HPDE6-E6E7 (cell line): ENCODE measurements at regions not wholly inside any gene's neighbourhood (a gene's known extent, or its start where the extent isn't known, plus 50 kb on each side); places are given as distances from the start of the nearest gene placed in this dataset.

Source experiments
- DNase-seq: peaks from one replicate; pipeline ENCODE4 v3.0.0; 2011; ENCODE audit warnings: missing footprints; ENCODE audit errors: extremely low spot score

DNA sequence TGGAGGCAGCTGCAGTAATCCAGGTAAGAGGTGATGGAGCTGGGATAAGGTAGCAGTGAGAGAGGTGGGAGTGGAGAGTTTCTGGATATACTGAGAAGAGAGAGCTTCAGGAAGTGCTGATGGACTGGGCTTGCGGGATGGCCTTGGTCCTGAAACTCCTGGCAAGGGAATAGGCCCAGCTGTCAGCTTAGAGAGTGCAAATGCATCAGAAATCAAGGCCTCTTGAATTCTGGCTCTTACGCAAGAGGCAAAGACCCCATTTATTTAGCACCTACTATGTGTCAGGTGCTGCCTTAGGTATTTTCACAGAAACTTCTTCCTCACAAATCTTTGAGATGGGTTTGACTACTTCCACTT, 227.2 kb upstream of the MAP3K1 start:
- DNase-seq: no peak

DNA sequence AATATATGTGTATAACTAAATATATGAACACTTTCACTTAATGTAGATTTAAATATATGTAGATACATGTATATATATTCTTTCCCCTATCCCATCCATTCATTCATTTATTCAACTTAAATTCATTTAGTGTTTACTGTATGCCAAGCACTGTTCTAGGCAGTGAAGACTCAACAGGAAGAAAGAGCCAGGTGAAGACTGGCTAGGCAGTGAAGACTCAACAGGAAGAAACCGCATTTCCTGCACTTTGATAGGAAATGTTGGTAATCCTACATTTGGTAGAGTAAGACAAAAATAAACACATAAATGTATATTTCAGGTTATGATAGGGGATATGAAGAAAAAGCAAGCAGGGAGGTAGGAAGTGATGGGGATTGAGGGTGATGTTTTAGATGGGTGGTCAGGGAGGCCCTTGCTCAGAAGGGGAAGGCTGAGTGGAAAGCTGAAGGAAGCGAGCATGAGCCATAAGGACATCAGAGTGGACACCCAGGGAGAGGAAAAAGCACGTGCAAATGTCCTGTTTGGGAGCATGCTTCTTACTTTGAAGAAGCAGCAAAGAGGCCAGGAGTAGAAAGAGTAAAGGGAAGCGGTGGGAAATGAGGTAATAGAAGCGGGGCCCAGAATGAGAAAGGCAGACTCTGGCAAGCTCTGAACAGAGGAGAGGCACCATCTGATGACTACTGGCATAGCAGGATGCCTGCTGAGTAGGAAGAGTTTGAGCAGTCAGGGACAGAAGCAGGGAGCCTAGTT, 227.8 kb upstream of the MAP3K1 start:
- DNase-seq: no peak

DNA sequence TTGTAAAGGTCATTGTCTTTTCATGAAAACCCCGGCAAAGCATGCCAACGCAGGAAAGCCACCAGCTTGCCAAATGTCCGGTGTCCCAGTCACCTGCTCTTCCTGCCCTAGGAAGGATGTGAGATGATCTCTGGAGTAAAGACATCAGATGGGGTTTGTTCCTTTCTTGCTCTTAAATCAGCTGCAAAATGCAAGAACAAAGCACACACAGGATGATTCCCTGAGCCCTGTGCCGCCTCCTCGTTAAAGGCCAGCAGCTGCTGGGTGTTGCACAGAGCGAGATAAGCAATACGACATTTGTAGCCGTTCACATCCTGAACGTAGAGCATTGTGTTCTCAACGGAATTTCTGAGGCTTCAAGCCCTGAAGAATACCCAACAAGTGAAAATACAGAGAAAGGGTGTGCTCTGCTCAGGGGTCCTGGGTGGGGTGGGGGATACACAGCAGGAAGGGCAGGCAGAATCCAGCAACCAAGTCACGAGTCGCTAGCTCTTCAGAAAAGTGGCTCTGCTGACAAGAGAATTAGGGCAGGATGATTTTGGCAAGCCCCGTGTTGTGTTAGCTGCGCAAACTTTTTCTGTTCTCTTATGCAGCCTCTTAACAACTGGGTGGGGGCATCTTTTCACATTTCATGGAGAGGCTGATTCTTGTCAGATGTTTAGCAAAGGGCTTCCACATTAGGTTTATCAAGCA, 229.2 kb upstream of the MAP3K1 start:
- no peak for DNase-seq

DNA sequence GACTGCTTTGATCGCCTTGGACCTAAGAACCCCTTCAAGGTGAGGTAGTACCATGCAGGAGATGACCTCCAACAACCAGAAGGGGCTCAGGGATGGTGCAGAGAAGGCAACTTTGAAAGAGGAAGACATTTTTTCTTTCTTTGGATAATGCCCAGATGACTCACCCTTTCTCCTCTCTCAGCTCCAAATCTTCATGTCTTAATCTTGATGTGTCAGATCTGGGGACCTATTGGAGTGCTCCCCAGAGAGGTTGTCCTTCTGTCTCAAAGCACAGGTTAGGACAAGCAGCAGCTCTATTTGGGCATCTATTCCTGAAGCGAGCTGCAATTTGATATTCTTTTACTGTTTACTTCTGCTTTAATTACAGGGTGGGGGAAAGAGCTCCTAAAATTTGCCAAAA, 229.9 kb upstream of the MAP3K1 start:
- peak; percentile 48 for DNase-seq

DNA sequence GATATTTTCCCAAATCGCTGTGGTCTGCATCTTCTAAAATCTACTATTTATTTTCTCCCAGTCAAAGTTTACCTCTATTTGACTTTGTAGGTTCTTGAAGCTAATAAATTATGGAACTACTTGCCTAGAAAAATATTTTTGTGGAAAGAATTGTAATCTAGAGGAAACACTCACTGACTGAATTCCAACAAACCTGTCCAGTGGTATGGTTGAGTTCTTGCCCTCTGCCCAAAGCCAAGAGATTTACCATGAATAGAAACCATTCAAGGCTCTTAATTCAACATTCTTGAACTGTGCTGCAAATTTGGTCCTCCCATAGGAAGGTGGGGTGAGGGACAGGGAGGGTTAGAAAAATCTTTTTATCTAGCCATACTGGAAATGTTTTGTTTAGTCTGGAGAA, 233.9 kb upstream of the MAP3K1 start:
- no peak for DNase-seq

DNA sequence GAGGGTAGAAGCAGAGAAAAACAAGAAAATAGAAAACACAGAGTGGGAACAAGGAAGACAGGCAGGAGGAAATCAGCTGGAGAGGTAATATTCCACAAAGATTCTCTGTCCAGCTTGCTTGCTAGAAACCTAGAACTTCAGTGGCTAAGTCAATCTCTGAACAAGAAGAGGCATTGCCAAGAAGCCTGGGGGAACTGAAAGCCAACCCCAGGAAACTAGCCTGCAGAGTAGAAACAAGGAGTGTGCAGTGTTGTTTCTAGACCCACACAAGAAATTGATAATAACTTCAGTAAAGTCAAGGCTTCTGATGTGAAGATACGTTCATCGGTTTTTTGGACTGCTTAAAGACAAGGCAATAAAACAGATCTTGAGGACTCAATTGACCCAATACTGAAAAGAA, 234.5 kb upstream of the MAP3K1 start:
- DNase-seq: no peak

DNA sequence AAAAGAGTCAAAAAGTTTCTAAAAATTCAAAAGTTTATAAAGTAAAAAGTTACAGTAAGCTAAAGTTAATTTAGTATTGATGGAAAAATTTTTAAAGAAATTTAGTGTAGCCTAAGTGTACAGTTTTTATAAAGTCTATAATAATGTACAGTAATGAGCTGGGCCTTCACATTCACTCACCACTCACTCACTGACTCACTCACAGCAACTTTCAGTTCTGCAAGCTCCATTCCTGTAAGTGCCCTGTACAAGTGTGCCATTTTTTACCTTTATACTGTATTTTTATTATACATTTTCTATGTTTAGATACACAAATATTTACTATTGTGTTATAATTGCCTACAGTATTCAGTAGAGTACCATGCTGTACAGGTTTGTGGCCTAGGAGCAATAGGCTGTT, 239.5 kb upstream of the MAP3K1 start:
- no peak for DNase-seq

DNA sequence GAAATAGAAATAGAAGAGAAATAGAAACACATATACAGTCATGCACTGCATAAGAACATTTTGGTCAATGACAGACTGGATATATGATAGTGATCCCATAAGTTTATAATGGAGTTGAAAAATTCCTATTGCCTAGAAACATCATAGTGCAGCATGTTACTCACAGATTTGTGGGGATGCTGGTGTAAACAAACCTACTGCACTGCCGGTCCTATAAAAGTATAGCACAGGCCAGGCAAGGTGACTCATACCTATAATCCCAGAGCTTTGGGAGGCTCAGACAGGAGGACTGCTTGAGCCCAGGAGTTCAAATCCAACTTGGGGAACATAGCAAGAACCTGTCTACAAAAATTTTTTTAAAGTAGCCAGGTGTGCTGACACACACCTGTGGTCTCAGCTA, 240.6 kb upstream of the MAP3K1 start:
- DNase-seq: no peak

DNA sequence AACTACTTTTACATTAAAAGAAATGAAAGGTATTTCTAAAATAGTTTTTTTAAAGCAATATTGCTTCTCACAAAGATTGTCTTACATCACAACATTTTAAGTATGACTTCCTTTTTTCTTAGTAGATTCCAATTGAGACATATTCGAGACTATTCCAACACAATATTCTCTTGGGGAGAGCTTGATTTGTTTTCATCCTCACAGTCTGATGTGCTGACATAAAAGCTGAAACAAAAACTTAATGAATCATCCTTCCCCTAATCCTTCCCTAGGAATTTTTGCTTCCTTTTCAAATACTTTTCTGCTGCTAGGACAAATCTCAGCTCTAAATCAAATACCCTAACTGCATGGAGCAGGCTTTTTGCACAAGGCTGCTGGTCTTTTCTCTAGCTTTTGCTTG, 245.8 kb upstream of the MAP3K1 start:
- no peak for DNase-seq

DNA sequence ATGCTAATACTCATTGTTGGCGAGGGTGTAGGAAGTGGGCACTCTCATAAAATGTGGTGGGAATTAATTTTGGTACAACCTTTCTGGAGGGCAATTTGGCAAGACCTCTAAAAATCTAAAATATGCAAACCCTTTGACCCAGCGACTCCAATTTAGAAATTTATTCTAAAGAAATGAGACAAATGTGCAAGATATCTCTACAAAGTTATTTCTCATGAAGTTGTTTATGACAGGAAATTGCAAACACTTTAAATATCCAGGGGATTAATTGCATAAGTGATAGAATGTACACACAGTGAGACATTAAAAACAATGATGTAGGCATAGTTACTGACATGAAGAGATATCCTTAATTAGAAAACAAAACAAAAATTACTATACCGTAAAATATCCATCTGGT, 246.3 kb upstream of the MAP3K1 start:
- no peak for DNase-seq

DNA sequence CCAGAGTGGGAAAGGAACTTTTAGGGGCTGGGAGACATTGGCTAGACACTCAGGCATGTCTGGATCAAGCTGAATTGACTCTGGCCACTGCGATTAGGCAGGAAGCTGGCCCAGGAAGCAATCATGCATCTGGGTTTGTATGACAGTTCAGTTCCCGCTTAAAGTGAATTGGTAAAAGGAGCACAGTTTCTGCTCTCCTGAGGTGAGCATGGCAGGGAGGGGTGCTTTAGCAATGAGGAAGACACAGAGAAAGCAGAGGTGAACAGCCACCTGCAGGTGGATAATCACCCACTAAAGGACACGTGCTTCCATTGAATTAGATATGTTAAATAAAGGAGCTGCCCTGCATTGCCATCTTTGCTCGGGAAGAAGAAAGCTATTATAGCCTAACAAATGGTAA, 248.1 kb upstream of the MAP3K1 start:
- DNase-seq: no peak

DNA sequence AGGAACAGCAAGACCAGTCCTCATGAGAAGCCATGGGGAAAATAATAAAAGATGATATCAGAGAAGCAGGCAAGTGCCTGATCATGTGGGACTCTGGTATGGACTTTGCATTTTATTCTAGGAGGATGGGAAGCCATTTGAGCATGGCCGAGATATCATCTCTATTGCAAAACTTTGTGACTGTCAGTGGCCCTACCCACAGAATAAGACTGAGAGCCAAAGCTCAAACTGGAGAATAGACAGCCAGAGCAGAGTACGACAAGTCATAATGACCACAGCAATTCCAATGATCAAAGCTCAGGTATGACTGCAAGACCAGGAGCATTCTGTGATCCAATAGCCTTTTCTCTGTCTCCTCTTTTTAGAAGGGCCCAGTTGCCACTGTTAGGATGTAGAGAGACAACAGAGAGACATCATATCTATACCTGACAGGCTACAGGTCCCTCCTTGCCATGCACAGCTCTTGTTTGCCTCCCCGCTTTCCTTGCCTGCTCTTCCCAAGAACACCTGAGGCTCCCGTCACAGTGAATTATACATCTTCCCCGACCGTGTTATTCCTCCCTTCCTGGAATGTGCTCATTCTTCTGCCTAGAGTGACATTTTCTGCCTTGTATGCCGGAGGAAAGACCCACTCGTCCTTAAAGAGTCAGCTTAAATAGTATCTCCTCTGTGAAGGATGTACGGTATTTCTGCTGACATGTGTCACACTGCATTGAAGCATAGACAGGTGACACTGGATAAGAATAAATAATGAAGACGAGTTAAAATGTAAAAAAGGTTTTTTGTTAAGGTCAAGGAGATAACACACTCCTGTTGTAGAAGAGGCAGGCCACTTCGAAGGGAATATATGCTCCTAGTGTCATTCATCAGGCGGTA, 248.7 kb upstream of the MAP3K1 start:
- DNase-seq: no peak

DNA sequence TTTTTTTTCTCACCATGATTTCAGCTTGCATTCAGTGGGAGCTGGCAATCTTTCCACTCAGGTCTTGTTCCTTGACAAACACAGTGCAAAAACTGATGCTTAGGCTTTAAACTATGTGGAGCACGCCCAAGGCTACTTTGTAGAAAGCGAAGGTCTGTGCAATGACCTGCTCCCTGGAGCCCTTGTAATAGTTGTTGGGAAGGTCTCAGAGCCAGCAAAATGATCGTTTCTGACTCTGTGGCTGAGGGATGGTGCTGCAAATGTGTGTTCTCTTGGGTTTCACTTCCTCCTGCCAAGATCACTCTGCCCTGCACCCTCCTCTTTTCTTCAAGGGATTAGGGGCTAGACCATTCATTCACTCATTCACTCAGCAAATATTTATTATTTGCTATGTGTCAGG, 249.7 kb upstream of the MAP3K1 start:
- no peak for DNase-seq

DNA sequence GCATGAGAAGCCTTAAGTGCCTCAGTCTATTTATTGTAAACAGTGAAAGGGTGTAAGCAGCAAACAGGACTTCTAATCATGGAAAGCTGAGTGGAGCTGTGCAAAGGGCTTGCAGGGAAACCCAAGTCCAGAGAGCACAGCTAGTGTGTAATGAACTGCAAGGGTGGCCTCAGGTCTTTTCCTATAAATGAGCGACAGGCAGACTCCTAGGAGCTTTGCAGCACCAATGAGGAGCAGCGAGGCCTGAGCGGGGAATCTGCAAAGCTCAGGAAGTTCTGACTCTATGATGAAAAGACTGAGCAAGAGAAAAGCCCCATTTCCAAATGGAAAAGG, 250.1 kb upstream of the MAP3K1 start:
- no peak for DNase-seq

DNA sequence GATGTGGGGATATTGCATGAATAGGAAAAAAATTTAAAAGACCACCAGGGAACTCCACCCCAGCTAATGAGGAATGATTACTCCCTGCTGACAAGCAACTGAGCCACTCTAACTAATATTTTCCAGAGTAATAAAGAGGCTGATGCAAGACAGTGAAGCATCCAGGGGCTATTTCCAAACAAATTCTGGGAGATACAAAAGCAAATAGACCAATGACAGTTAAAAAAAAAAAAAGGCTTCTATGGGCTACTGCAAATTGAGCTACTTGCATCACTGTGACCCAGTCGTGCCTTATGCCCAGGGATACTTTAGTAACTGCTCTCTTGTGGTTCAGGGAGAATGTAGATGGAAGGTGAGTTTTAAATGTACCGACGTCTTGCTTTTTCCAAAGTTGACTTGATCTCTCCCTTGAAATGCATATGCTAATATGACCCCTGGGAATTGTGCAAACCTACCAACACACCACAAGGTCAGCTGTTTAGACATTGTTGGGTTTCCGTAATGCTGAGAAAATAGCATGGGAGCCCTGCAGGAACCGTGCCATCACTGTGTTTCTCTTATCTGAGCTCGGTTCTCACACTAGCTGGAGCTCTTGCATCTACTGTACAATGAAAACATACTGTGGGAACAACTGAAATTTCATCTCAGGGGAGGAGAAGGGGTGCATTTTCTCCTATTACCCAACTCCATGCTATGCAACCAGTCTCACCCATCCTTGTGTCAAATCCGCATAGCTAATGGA, 250.6 kb upstream of the MAP3K1 start:
- DNase-seq: no peak

DNA sequence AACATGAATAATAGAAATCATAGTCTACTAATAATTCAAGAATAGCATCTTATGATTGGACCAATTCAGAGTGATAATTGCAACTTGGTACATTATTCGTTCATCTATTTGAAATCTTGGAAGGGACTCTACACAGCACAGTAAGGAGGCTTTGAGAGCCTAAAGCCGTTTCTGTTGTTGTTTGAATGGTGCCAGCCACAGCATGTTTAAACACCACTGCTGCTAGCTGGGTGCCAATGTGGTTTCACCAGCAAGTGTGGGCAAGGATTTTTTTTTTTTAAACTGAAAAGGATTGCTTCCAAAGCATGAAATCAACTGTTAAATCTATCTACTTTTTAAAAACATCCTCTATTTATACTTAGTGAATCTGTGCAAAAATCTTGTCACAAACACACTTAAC, 253.9 kb upstream of the MAP3K1 start:
- no peak for DNase-seq

DNA sequence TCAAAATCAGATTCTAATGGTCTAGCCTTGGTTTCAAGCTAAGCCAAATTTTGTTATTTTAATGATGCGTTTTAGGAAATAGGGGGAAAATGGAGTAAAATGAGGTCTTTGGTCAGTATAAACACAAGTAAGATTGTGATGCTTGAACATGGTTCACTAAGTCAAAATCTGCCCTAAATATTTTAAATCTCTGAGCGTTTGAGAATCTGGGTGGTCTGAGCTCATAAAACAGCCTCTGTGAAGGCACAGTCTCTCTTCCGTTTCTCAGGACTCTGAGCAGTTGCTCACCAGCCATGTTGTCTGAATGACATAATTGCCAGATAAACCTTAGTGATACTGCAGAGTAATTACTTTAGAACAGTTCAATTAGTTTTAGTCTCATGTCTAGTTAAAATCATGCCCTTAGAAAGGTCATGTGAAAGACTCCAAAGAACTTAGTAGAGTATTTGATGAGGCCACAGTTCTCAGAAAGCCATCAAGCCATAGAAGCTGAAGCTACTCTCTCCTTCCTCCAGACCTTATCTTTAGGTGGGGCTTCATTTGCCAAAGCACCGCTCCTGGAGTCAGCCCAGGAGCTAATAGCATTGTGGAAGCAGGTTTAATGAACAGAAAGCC, 257.1 kb upstream of the MAP3K1 start:
- no peak for DNase-seq

DNA sequence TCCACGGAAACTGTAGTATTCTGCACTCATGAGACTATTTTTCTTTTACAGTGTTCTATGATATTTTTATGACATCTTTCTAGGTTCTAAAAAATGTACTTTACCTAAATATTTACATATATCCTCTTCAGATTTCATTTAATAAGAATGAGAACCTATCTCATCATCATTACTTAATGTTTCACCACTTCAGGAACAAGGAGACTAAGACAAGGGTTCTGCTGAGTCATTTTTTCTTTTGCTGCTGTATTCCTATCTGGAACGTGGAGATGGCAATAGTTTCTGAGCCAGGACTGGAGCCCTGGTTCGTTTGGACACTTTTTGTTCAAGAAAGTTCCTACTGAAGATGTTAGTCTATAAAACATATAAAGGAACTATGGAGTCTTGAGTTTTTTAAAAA, 258.2 kb upstream of the MAP3K1 start:
- DNase-seq: no peak

DNA sequence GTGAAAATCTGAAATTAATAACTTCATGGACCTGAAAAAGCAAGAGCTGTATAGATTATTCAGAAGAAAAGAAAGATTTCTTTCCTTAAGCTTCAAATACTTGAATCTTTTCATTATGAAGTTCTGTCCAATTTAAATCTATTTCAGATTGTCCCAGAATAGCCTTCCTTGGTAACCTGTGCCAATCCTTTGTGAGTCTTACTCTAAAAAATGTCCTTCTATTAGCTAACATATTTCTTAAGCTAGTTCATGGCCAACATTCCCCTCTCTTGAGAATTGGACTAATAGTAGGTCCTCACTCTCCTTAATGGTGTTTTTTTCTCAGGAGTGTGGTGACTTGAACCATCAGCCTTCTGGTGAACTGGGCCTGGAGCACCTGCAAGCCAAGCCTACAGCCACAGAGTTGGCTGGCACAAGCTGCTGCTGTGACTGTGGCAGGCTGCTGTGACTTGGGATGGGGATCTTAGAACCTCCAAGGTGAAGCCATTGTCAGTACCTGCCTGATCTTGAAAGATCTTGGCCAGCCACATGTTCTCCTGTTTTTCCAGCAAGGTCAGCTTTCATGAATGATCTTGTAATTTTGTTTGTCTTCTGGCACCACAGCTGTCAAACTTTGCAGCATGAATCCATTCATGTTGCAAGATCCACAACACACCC, 262.6 kb upstream of the MAP3K1 start:
- no peak for DNase-seq

DNA sequence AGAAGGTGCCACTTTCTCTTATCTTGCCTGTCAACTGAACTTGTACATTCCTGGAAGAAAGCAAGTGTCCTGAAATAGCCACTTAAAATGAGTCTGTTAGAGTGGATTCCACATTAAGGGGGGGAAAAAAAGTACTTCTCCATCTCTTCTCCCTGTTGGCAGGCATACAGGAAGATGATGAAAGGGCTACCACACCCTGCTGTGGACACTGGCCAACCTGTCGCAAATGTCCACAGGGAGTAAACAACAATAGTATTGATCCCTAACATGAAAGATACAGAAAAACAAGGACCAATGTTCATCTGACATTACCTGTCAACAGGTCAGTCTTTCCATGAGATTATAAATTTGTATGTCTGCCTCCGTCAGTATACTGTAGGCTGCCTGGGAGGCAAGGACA, 265.1 kb upstream of the MAP3K1 start:
- no peak for DNase-seq
